ENCODE measurements at regions not wholly inside any gene's neighbourhood (a gene's known extent, or its start where the extent isn't known, plus 50 kb on each side); places are given as distances from the start of the nearest gene placed in this dataset.

DNA sequence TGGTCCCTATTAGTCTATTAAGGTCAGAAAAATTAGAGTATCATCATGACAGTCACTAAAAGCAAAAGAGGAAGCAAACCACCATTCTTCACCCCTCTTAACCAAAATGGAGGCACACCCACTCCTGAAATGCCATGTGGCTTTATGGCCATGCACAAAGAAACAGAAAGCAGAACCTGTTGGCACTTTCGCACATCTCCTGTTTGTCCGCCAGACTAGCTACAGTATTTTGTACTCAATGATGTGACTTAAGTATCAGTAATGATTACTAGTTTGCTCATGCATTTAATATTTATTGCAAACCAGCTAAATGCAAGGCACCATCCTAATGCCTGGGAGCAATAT lies 70.2 kb upstream of the GNAO1 start:
- TF ChIP-seq SMC3 (conservative IDR thresholded peaks at IDR 0.05; ENCODE audit: poor library complexity) (no peak), RAD21 (conservative IDR thresholded peaks at IDR 0.05) (no peak), POLR2AphosphoS5 (IDR thresholded peaks at IDR 0.05) (no peak), EZH2 (IDR thresholded peaks at IDR 0.05; ENCODE audit: borderline replicate concordance, insufficient read depth, low read length, poor library complexity, severe bottlenecking) (no peak), EP300 (conservative IDR thresholded peaks at IDR 0.05; ENCODE audit: poor library complexity, severe bottlenecking) (no peak)
- TF ChIP-seq, protein P1, sequence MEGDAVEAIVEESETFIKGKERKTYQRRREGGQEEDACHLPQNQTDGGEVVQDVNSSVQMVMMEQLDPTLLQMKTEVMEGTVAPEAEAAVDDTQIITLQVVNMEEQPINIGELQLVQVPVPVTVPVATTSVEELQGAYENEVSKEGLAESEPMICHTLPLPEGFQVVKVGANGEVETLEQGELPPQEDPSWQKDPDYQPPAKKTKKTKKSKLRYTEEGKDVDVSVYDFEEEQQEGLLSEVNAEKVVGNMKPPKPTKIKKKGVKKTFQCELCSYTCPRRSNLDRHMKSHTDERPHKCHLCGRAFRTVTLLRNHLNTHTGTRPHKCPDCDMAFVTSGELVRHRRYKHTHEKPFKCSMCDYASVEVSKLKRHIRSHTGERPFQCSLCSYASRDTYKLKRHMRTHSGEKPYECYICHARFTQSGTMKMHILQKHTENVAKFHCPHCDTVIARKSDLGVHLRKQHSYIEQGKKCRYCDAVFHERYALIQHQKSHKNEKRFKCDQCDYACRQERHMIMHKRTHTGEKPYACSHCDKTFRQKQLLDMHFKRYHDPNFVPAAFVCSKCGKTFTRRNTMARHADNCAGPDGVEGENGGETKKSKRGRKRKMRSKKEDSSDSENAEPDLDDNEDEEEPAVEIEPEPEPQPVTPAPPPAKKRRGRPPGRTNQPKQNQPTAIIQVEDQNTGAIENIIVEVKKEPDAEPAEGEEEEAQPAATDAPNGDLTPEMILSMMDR (IDR thresholded peaks at IDR 0.05; ENCODE audit: poor library complexity, severe bottlenecking), result no peak

All from neural cell (in vitro differentiated cells).